SK-N-SH (cell line): ENCODE measurements at regions not wholly inside any gene's neighbourhood (a gene's known extent, or its start where the extent isn't known, plus 50 kb on each side); places are given as distances from the start of the nearest gene placed in this dataset.

Source experiments
- CTCF ChIA-PET: fragments of 300-600, 350-600 bp; formaldehyde crosslinking; extraction: SDS; loops from one replicate; lab custom pipeline; 2021; lab: Yijun Ruan, JAX
- POLR2A ChIA-PET: fragments of 350-600 bp; sonication (Branson Sonifier 250); formaldehyde crosslinking; extraction: SDS; loops from one replicate; lab custom pipeline; 2020; ENCODE audit warnings: antibody characterized with exemption, inconsistent platforms; lab: Yijun Ruan, JAX
- DNase-seq: peaks from one replicate; pipeline ENCODE4 v3.0.0; 2012
- H2AFZ ChIP-seq: fragments of 200-600 bp; sonication (generic); 2 replicates; pipeline ENCODE4 v1.8.1; 2016; ENCODE audit warnings: antibody characterized with exemption, mild to moderate bottlenecking, low read depth
- H3F3A ChIP-seq: fragments of 200-600 bp; sonication (generic); replicated peaks from 2 replicates; pipeline ENCODE3; 2016; ENCODE audit warnings: antibody characterized with exemption, mild to moderate bottlenecking; ENCODE audit not compliant: insufficient read depth
- H3K27ac ChIP-seq, 2 experiments: fragments of 200-500 bp in 1 of 2; fragments of 200-600 bp in 1 of 2; sonication (Bioruptor generic) in 1 of 2; sonication (generic), shearing (Covaris generic) in 1 of 2; 2 replicates each; pipeline versions ENCODE4 v1.5.1 to v1.6.1; 2014 to 2016; ENCODE audit warnings: low read depth in 2 of 2, inconsistent platforms in 1 of 2, low read length in 1 of 2, mild to moderate bottlenecking in 1 of 2, mixed read lengths in 1 of 2
- H3K27me3 ChIP-seq: fragments of 200-600 bp; sonication (generic), shearing (Covaris generic); 2 replicates; pipeline ENCODE4 v1.6.1; 2016; ENCODE audit warnings: mixed run types; ENCODE audit not compliant: insufficient read depth
- H3K36me3 ChIP-seq, 2 experiments: fragments of 200-500 bp in 1 of 2; fragments of 200-600 bp in 1 of 2; sonication (Bioruptor generic) in 1 of 2; sonication (generic) in 1 of 2; replicated peaks in 1 of 2; 2 replicates each; pipeline versions ENCODE3 to v1.5.1; 2014 to 2016; ENCODE audit warnings: low read length in 1 of 2, mild to moderate bottlenecking in 1 of 2; ENCODE audit not compliant: insufficient read depth in 2 of 2, control insufficient read depth in 1 of 2
- H3K4me1 ChIP-seq, 2 experiments: fragments of 200-500 bp in 1 of 2; fragments of 200-600 bp in 1 of 2; sonication (Bioruptor generic) in 1 of 2; sonication (generic), shearing (Covaris generic) in 1 of 2; 2 replicates each; pipeline versions ENCODE4 v1.5.1 to v1.6.1; 2014 to 2016; ENCODE audit warnings: low read depth in 1 of 2, low read length in 1 of 2, mixed run types in 1 of 2; ENCODE audit not compliant: insufficient read depth in 2 of 2, control insufficient read depth in 1 of 2
- H3K4me2 ChIP-seq: fragments of 200-600 bp; sonication (generic), shearing (Covaris generic); 2 replicates; pipeline ENCODE4 v1.6.1; 2017; ENCODE audit warnings: mixed run types
- H3K4me3 ChIP-seq, 2 experiments: fragments of 200-500 bp in 1 of 2; fragments of 200-600 bp in 1 of 2; sonication (Bioruptor generic) in 1 of 2; sonication (generic), shearing (Covaris generic) in 1 of 2; 2 replicates each; pipeline versions ENCODE4 v1.5.1 to v1.8.1; 2014 to 2016; ENCODE audit warnings: low read depth in 2 of 2, inconsistent platforms in 1 of 2, low read length in 1 of 2, mild to moderate bottlenecking in 1 of 2, mixed read lengths in 1 of 2, moderate library complexity in 1 of 2
- H3K79me2 ChIP-seq: fragments of 200-600 bp; sonication (generic); 2 replicates; pipeline ENCODE4 v1.8.1; 2017; ENCODE audit warnings: mild to moderate bottlenecking; ENCODE audit not compliant: insufficient read depth
- H3K9ac ChIP-seq: fragments of 200-600 bp; sonication (generic); 2 replicates; pipeline ENCODE4 v1.6.1; 2017; ENCODE audit warnings: mixed run types
- H3K9me2 ChIP-seq: fragments of 200-600 bp; sonication (generic); 2 replicates; pipeline ENCODE4 v1.6.1; 2017; ENCODE audit warnings: mixed run types
- H3K9me3 ChIP-seq: fragments of 200-600 bp; sonication (generic); 2 replicates; pipeline ENCODE4 v1.6.1; 2017; ENCODE audit warnings: mixed run types, mild to moderate bottlenecking, moderate library complexity
- H4K20me1 ChIP-seq: fragments of 200-600 bp; sonication (generic); 2 replicates; pipeline ENCODE4 v1.6.1; 2017; ENCODE audit warnings: mild to moderate bottlenecking, mixed run types; ENCODE audit not compliant: insufficient read depth
- CHD2 ChIP-seq: fragments of 150-350 bp; IDR thresholded peaks from 2 replicates; pipeline ENCODE4 v1.6.1; 2018; ENCODE audit warnings: low read length; ENCODE audit not compliant: partially characterized antibody
- EZH2phosphoT487 ChIP-seq: fragments of 200-600 bp; sonication (generic); IDR thresholded peaks from 2 replicates; pipeline ENCODE4 v1.6.1; 2017; ENCODE audit warnings: low read depth, mixed run types, mild to moderate bottlenecking, antibody characterized with exemption, moderate library complexity, borderline replicate concordance
- FOSL2 ChIP-seq: IDR thresholded peaks from 2 replicates; pipeline ENCODE4 v1.4.0; 2012; ENCODE audit warnings: low read depth, mild to moderate bottlenecking, moderate library complexity, borderline replicate concordance
- FOXJ3 ChIP-seq: sonication (generic); formaldehyde crosslinking; IDR thresholded peaks from 2 replicates; pipeline ENCODE4 v1.5.1; 2020; ENCODE audit warnings: mild to moderate bottlenecking, missing genetic modification reagents
- GATA2 ChIP-seq: sonication (generic); formaldehyde crosslinking; IDR thresholded peaks from 2 replicates; pipeline ENCODE4 v1.5.0; 2020; ENCODE audit warnings: mild to moderate bottlenecking, missing genetic modification reagents
- MAX ChIP-seq: IDR thresholded peaks from 2 replicates; pipeline ENCODE4 v1.4.0; 2012; ENCODE audit warnings: low read depth
- MXI1 ChIP-seq: IDR thresholded peaks from 2 replicates; pipeline ENCODE4 v1.6.1; 2012; ENCODE audit warnings: mild to moderate bottlenecking, low read depth, low read length, improper control_type of control experiment
- NFIC ChIP-seq: IDR thresholded peaks from 2 replicates; pipeline ENCODE4 v1.4.0; 2012; ENCODE audit warnings: borderline replicate concordance
- NRF1 ChIP-seq: IDR thresholded peaks from 2 replicates; pipeline ENCODE4 v1.6.1; 2012; ENCODE audit warnings: low read depth, mild to moderate bottlenecking, low read length
- REST ChIP-seq: IDR thresholded peaks from 2 replicates; pipeline ENCODE4 v1.6.1; 2012; ENCODE audit warnings: mild to moderate bottlenecking, low read depth, low read length, moderate library complexity
- SMC3 ChIP-seq: IDR thresholded peaks from 2 replicates; pipeline ENCODE4 v1.6.1; 2012; ENCODE audit warnings: low read depth, low read length, improper control_type of control experiment
- TAF1 ChIP-seq: IDR thresholded peaks from 2 replicates; pipeline ENCODE4 v1.6.1; 2012; ENCODE audit warnings: low read depth, mild to moderate bottlenecking, low read length, moderate library complexity, borderline replicate concordance
- TCF12 ChIP-seq: IDR thresholded peaks from 2 replicates; pipeline ENCODE4 v1.4.0; 2012
- TEAD4 ChIP-seq: IDR thresholded peaks from 2 replicates; pipeline ENCODE4 v1.4.0; 2012; ENCODE audit warnings: mild to moderate bottlenecking, borderline replicate concordance; ENCODE audit not compliant: insufficient read depth
- USF1 ChIP-seq: IDR thresholded peaks from 2 replicates; pipeline ENCODE4 v1.4.0; 2012; ENCODE audit warnings: low read depth, borderline replicate concordance
- WGBS: methylation state at CpG from one replicate; pipeline ENCODE4 v1.1.6; 2017; ENCODE audit warnings: low lambda C conversion rate; 5-methylcytosine and 5-hydroxymethylcytosine counted together
- TF ChIP-seq, protein P1 (sequence below): fragments of 150-350 bp; IDR thresholded peaks from 2 replicates; pipeline ENCODE4 v1.6.1; 2017; ENCODE audit warnings: antibody characterized with exemption, low read length, low read depth, borderline replicate concordance
- TF ChIP-seq, protein P2 (sequence below): fragments of 200-600 bp; sonication (generic); IDR thresholded peaks from 2 replicates; pipeline ENCODE4 v1.6.1; 2017; ENCODE audit warnings: antibody characterized with exemption, mild to moderate bottlenecking, moderate library complexity

- H3K9me3 ChIP-seq = no peaks in the 10 kb centered on the region
- no peaks in the 10 kb centered on the region for H3F3A ChIP-seq
- no peaks in the 10 kb centered on the region for H4K20me1 ChIP-seq
- no peak for TF ChIP-seq MAX
- TF ChIP-seq, protein P1, sequence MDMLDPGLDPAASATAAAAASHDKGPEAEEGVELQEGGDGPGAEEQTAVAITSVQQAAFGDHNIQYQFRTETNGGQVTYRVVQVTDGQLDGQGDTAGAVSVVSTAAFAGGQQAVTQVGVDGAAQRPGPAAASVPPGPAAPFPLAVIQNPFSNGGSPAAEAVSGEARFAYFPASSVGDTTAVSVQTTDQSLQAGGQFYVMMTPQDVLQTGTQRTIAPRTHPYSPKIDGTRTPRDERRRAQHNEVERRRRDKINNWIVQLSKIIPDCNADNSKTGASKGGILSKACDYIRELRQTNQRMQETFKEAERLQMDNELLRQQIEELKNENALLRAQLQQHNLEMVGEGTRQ = no peak
- TF ChIP-seq MXI1 = no peak
- TF ChIP-seq TAF1 = no peak
- H3K9ac ChIP-seq = no peak overlapping the region
- ChIA-PET POLR2A (no interaction called here), CTCF (no interaction called here)
- H3K4me2 ChIP-seq = no peak overlapping the region
- no peak for DNase-seq
- no peaks in the 10 kb centered on the region for H3K4me1 ChIP-seq
- H3K79me2 ChIP-seq = no peaks in the 10 kb centered on the region
- no peaks in the 10 kb centered on the region for H3K9me2 ChIP-seq
- H3K36me3 ChIP-seq = no peaks in the 10 kb centered on the region
- 7% methylated on average over 10 of the region's 10 CpGs for WGBS
- no peaks in the 10 kb centered on the region for H3K27me3 ChIP-seq
- no peak overlapping the region for H3K4me3 ChIP-seq
- H2AFZ ChIP-seq = no peak overlapping the region
- no peak overlapping the region for H3K27ac ChIP-seq
These were observed 649.9 kb downstream of the IRX1 start for GRCh38 chr5:4245511-4245910.

GRCh38 chr5:4246447-4246846, 650.8 kb downstream of the IRX1 start:
- Histone ChIP-seq H3K36me3 (no peaks in the 10 kb centered on the region), H3K4me1 (no peaks in the 10 kb centered on the region)

More at GRCh38 chr5:4246447-4246846, 650.8 kb downstream of the IRX1 start:
- Histone ChIP-seq H3K9me3 (no peaks in the 10 kb centered on the region), H3K27ac (no peak overlapping the region), H3K4me2 (no peak overlapping the region), H3K79me2 (no peaks in the 10 kb centered on the region), H2AFZ (no peak overlapping the region), H3K9ac (no peak overlapping the region), H4K20me1 (no peaks in the 10 kb centered on the region), H3K9me2 (no peaks in the 10 kb centered on the region), H3K4me3 (no peak overlapping the region), H3K27me3 (no peaks in the 10 kb centered on the region)
- DNase-seq = no peak
- ChIA-PET CTCF (no interaction called here), POLR2A (no interaction called here)
- WGBS = 0% methylated on average over 2 of the region's 2 CpGs
- TF ChIP-seq SMC3 (no peak), MAX (no peak), NFIC (no peak), CHD2 (no peak), FOXJ3 (CRISPR knock-in tag) (no peak), EZH2phosphoT487 (no peak), FOSL2 (no peak), GATA2 (CRISPR knock-in tag) (no peak), TEAD4 (no peak), TAF1 (no peak), TCF12 (no peak), NRF1 (no peak), REST (no peak), USF1 (no peak)
- TF ChIP-seq, protein P2, sequence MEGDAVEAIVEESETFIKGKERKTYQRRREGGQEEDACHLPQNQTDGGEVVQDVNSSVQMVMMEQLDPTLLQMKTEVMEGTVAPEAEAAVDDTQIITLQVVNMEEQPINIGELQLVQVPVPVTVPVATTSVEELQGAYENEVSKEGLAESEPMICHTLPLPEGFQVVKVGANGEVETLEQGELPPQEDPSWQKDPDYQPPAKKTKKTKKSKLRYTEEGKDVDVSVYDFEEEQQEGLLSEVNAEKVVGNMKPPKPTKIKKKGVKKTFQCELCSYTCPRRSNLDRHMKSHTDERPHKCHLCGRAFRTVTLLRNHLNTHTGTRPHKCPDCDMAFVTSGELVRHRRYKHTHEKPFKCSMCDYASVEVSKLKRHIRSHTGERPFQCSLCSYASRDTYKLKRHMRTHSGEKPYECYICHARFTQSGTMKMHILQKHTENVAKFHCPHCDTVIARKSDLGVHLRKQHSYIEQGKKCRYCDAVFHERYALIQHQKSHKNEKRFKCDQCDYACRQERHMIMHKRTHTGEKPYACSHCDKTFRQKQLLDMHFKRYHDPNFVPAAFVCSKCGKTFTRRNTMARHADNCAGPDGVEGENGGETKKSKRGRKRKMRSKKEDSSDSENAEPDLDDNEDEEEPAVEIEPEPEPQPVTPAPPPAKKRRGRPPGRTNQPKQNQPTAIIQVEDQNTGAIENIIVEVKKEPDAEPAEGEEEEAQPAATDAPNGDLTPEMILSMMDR = no peak
- TF ChIP-seq, all 33 proteins: peak for 0
- no peaks in the 10 kb centered on the region for H3F3A ChIP-seq
